Neural cell (in vitro differentiated cells): ENCODE measurements at regions not wholly inside any gene's neighbourhood (a gene's known extent, or its start where the extent isn't known, plus 50 kb on each side); places are given as distances from the start of the nearest gene placed in this dataset.

ENCODE experiments used
- H2AFZ ChIP-seq: fragments of 200-600, 300-800 bp; sonication (generic), shearing (Covaris generic); 2 replicates; pipeline ENCODE4 v1.6.0; 2014; ENCODE audit warnings: low read depth, mild to moderate bottlenecking, antibody characterized with exemption, low read length, moderate library complexity
- H3F3A ChIP-seq: fragments of 200-600 bp; shearing (Covaris generic); 2 replicates; pipeline ENCODE4 v1.6.1; 2016; ENCODE audit warnings: mild to moderate bottlenecking, moderate library complexity, mixed read lengths, antibody characterized with exemption, low read length; ENCODE audit not compliant: insufficient read depth, poor library complexity, severe bottlenecking
- H3K27ac ChIP-seq: fragments of 200-600, 300-800 bp; sonication (generic), shearing (Covaris generic); 2 replicates; pipeline ENCODE4 v1.5.1; 2014; ENCODE audit warnings: mild to moderate bottlenecking, low read length, moderate library complexity
- H3K27me3 ChIP-seq: fragments of 300-800, 200-600 bp; sonication (generic), shearing (Covaris generic); 2 replicates; pipeline ENCODE4 v1.6.0; 2014; ENCODE audit warnings: mild to moderate bottlenecking, low read depth, low read length, moderate library complexity; ENCODE audit not compliant: insufficient read depth
- H3K36me3 ChIP-seq: fragments of 300-800, 200-600 bp; sonication (generic), shearing (Covaris generic); 2 replicates; pipeline ENCODE4 v1.5.1; 2014; ENCODE audit warnings: mild to moderate bottlenecking, antibody characterized with exemption, low read length, moderate library complexity; ENCODE audit not compliant: insufficient read depth
- H3K4me2 ChIP-seq: fragments of 300-800, 200-600 bp; sonication (generic), shearing (Covaris generic); 2 replicates; pipeline ENCODE4 v1.6.0; 2014; ENCODE audit warnings: mild to moderate bottlenecking, low read length
- H3K4me3 ChIP-seq: fragments of 300-800, 200-600 bp; sonication (generic), shearing (Covaris generic); 2 replicates; pipeline ENCODE4 v1.5.1; 2014; ENCODE audit warnings: mild to moderate bottlenecking, low read length, moderate library complexity
- H3K79me2 ChIP-seq: fragments of 200-600 bp; shearing (Covaris generic); replicated peaks from 2 replicates; pipeline ENCODE4 v1.6.0; 2014; ENCODE audit warnings: mild to moderate bottlenecking, low read length, moderate library complexity; ENCODE audit not compliant: insufficient read depth
- H3K9ac ChIP-seq: fragments of 300-800, 200-600 bp; sonication (generic), shearing (Covaris generic); 2 replicates; pipeline ENCODE4 v1.6.1; 2016; ENCODE audit warnings: mild to moderate bottlenecking, low read length, mixed read lengths
- H3K9me2 ChIP-seq: fragments of 200-600 bp; shearing (Covaris generic); 2 replicates; pipeline ENCODE4 v1.6.1; 2016; ENCODE audit warnings: mild to moderate bottlenecking, low read length, mixed read lengths; ENCODE audit not compliant: insufficient read depth
- H3K9me3 ChIP-seq: fragments of 200-600, 300-800 bp; sonication (generic), shearing (Covaris generic); 2 replicates; pipeline ENCODE4 v1.6.1; 2016; ENCODE audit warnings: mild to moderate bottlenecking, mixed run types, low read length, moderate library complexity, mixed read lengths
- H4K20me1 ChIP-seq: fragments of 200-600 bp; shearing (Covaris generic); 2 replicates; pipeline ENCODE4 v1.6.1; 2016; ENCODE audit warnings: mild to moderate bottlenecking, mixed run types; ENCODE audit not compliant: insufficient read depth
- EP300 ChIP-seq: fragments of 450-650 bp; conservative IDR thresholded peaks from 2 replicates; pipeline ENCODE4 v1.6.1; 2014; ENCODE audit warnings: antibody characterized with exemption, mild to moderate bottlenecking, moderate library complexity; ENCODE audit not compliant: poor library complexity, severe bottlenecking
- EZH2 ChIP-seq: fragments of 200-600, 300-800 bp; shearing (Covaris generic), sonication (generic); IDR thresholded peaks from 2 replicates; pipeline ENCODE4 v1.6.1; 2014; ENCODE audit warnings: antibody characterized with exemption, low read length, borderline replicate concordance, mild to moderate bottlenecking; ENCODE audit not compliant: insufficient read depth, poor library complexity, severe bottlenecking
- MXI1 ChIP-seq: fragments of 450-650 bp; conservative IDR thresholded peaks from 2 replicates; pipeline ENCODE4 v1.6.1; 2014; ENCODE audit warnings: antibody characterized with exemption, mild to moderate bottlenecking; ENCODE audit not compliant: poor library complexity, severe bottlenecking
- POLR2AphosphoS5 ChIP-seq: IDR thresholded peaks from 2 replicates; pipeline ENCODE4 v1.6.1; 2012
- RAD21 ChIP-seq: fragments of 450-650 bp; conservative IDR thresholded peaks from 2 replicates; pipeline ENCODE4 v1.6.1; 2014; ENCODE audit warnings: antibody characterized with exemption, mild to moderate bottlenecking, moderate library complexity
- SMC3 ChIP-seq: fragments of 450-650 bp; conservative IDR thresholded peaks from 2 replicates; pipeline ENCODE4 v1.6.1; 2014; ENCODE audit warnings: antibody characterized with exemption, mild to moderate bottlenecking, moderate library complexity; ENCODE audit not compliant: poor library complexity
- TAF1 ChIP-seq: IDR thresholded peaks from 2 replicates; pipeline ENCODE4 v1.6.1; 2012; ENCODE audit warnings: low read depth
- TF ChIP-seq, protein P1 (sequence below): fragments of 450-650 bp; IDR thresholded peaks from 2 replicates; pipeline ENCODE4 v1.5.1; 2014; ENCODE audit warnings: antibody characterized with exemption, mild to moderate bottlenecking, moderate library complexity; ENCODE audit not compliant: poor library complexity, severe bottlenecking
- TF ChIP-seq, protein P2 (sequence below): IDR thresholded peaks from 2 replicates; pipeline ENCODE4 v1.6.1; 2012; ENCODE audit warnings: borderline replicate concordance

DNA sequence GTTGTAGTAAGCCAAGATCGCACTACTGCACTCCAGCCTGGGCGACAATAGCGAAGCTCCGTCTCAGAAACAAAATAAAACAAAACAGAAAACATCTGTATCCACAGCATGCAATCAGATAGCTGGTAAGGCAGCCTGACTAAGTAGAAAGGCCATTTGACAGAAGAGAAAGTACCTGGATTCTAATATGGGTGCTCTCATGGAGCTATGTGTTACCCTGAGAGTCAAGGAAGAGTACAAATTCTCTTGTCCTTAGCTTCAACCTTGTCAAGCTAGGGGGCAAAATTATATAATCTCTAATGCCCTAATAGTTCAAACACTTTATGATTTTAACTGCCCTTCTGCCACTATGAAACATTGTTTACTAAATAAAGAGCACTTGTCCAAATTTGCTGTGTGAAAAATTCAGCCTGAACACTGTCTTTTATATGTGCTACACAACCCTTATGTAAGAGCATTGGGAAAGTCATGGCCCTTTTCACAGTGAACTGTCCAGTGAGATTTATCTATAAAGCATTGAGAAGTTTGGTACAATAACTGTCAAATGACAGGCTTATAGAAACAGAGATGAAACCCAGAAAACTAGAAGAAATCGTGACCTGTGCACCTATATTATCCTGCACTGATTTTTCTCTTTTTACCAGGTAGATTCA lies 51.2 kb upstream of the PRKG1 start:
- H3F3A ChIP-seq = no peaks in the 10 kb centered on the region
- no peak overlapping the region for H3K27ac ChIP-seq
- no peak overlapping the region for H3K4me3 ChIP-seq
- H3K79me2 ChIP-seq = no peaks in the 10 kb centered on the region
- no peaks in the 10 kb centered on the region for H3K9me3 ChIP-seq
- no peak overlapping the region for H3K9ac ChIP-seq
- no peak overlapping the region for H3K4me2 ChIP-seq
- H2AFZ ChIP-seq = no peak overlapping the region
- no peaks in the 10 kb centered on the region for H3K9me2 ChIP-seq
- TF ChIP-seq POLR2AphosphoS5 (no peak), SMC3 (no peak), RAD21 (no peak)
- TF ChIP-seq, protein P1, sequence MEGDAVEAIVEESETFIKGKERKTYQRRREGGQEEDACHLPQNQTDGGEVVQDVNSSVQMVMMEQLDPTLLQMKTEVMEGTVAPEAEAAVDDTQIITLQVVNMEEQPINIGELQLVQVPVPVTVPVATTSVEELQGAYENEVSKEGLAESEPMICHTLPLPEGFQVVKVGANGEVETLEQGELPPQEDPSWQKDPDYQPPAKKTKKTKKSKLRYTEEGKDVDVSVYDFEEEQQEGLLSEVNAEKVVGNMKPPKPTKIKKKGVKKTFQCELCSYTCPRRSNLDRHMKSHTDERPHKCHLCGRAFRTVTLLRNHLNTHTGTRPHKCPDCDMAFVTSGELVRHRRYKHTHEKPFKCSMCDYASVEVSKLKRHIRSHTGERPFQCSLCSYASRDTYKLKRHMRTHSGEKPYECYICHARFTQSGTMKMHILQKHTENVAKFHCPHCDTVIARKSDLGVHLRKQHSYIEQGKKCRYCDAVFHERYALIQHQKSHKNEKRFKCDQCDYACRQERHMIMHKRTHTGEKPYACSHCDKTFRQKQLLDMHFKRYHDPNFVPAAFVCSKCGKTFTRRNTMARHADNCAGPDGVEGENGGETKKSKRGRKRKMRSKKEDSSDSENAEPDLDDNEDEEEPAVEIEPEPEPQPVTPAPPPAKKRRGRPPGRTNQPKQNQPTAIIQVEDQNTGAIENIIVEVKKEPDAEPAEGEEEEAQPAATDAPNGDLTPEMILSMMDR = no peak
- TF ChIP-seq, protein P2, sequence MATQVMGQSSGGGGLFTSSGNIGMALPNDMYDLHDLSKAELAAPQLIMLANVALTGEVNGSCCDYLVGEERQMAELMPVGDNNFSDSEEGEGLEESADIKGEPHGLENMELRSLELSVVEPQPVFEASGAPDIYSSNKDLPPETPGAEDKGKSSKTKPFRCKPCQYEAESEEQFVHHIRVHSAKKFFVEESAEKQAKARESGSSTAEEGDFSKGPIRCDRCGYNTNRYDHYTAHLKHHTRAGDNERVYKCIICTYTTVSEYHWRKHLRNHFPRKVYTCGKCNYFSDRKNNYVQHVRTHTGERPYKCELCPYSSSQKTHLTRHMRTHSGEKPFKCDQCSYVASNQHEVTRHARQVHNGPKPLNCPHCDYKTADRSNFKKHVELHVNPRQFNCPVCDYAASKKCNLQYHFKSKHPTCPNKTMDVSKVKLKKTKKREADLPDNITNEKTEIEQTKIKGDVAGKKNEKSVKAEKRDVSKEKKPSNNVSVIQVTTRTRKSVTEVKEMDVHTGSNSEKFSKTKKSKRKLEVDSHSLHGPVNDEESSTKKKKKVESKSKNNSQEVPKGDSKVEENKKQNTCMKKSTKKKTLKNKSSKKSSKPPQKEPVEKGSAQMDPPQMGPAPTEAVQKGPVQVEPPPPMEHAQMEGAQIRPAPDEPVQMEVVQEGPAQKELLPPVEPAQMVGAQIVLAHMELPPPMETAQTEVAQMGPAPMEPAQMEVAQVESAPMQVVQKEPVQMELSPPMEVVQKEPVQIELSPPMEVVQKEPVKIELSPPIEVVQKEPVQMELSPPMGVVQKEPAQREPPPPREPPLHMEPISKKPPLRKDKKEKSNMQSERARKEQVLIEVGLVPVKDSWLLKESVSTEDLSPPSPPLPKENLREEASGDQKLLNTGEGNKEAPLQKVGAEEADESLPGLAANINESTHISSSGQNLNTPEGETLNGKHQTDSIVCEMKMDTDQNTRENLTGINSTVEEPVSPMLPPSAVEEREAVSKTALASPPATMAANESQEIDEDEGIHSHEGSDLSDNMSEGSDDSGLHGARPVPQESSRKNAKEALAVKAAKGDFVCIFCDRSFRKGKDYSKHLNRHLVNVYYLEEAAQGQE = no peak
- no peaks in the 10 kb centered on the region for H3K27me3 ChIP-seq
- H4K20me1 ChIP-seq = no peaks in the 10 kb centered on the region
- no peaks in the 10 kb centered on the region for H3K36me3 ChIP-seq

DNA sequence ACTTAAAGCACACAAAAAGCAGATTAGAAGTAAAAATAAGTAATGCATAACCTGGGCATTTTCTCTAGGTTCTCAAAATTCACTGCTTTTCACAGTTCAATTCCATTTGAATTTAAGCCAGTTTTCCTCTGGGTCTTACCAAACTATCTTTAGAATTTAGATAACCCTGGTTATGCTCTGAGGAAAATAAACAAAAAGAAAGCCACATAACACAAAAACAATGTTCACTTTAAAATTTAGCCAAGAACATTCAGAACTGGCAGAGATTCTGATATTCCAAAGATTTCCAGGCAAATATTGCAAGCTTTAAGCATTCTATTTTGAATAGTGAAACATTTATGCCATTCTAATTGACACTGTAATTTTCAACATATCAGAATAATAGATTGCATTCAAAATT lies 50.7 kb upstream of the PRKG1 start:
- TF ChIP-seq, protein P1 = no peak
- TF ChIP-seq POLR2AphosphoS5 (no peak), TAF1 (no peak), EZH2 (no peak), RAD21 (no peak), SMC3 (no peak), EP300 (no peak), MXI1 (no peak)
- TF ChIP-seq, protein P2 = no peak
- Histone ChIP-seq H3K9me2 (no peaks in the 10 kb centered on the region), H3K9ac (no peak overlapping the region), H3K9me3 (no peaks in the 10 kb centered on the region), H3F3A (no peaks in the 10 kb centered on the region), H3K4me3 (no peak overlapping the region), H3K36me3 (no peaks in the 10 kb centered on the region), H3K4me2 (no peak overlapping the region), H3K79me2 (no peaks in the 10 kb centered on the region), H3K27me3 (no peaks in the 10 kb centered on the region), H2AFZ (no peak overlapping the region), H3K27ac (no peak overlapping the region), H4K20me1 (no peaks in the 10 kb centered on the region)
